Spleen (tissue), 7 donors: ENCODE measurements at regions not wholly inside any gene's neighbourhood (a gene's known extent, or its start where the extent isn't known, plus 50 kb on each side); places are given as distances from the start of the nearest gene placed in this dataset.

Experiments used
- CTCF ChIP-seq, 11 experiments: fragments of 200-600 bp in 7 of 11; fragments of 450-650 bp in 4 of 11; sonication (generic) in 4 of 11; IDR thresholded peaks in 8 of 11; conservative IDR thresholded peaks in 3 of 11; 1 replicate in 7 of 11; 2 replicates in 4 of 11; pipeline versions ENCODE4 v1.4.0 to v1.8.0; 2016 to 2021; ENCODE audit warnings: antibody characterized with exemption in 11 of 11, inconsistent platforms in 4 of 11, mild to moderate bottlenecking in 1 of 11
- POLR2A ChIP-seq, 3 donors: fragments of 450-650 bp; IDR thresholded peaks; one replicate each; pipeline ENCODE4 v1.5.1; 2017; ENCODE audit warnings: antibody characterized with exemption in 3 of 3, mild to moderate bottlenecking in 1 of 3
- donor health status: DM: no; HTN: no; CAD: no; lungs with moderate emphysema.
- donor health status: DM: no; HTN: no; CAD: no.
- donor health status: DM: no; HTN: no; CAD: no.

- TF ChIP-seq CTCF (IDR thresholded peaks at IDR 0.05 in 8 of 11, conservative IDR thresholded peaks at IDR 0.05 in 3 of 11) (no peak), POLR2A (IDR thresholded peaks at IDR 0.05) (no peak)
Measured at GRCh38 chr12:114860969-114861368, 177.0 kb upstream of the TBX3 start.
